Calu3 (cell line): ENCODE measurements at regions not wholly inside any gene's neighbourhood (a gene's known extent, or its start where the extent isn't known, plus 50 kb on each side); places are given as distances from the start of the nearest gene placed in this dataset.

ENCODE experiments used
- BruUV-seq: library from RNA; stranded (reverse); fragments of 400-500 nt; replicated peaks from 2 replicates; lab custom pipeline; 2021; lab: Mats Ljungman, UMichigan
- CTCF ChIA-PET: fragments of 300-600 bp; sonication (Branson Sonifier 250); formaldehyde crosslinking; loops from one replicate; lab custom pipeline; 2022; ENCODE audit warnings: antibody characterized with exemption; lab: Charles Lee
- DNase-seq: peaks from one replicate; pipeline ENCODE4 v3.0.0; 2022
- H3K27ac Mint-ChIP-seq: one replicate; pipeline ENCODE4 v1.8.0; 2022; ENCODE audit warnings: mixed read lengths; ENCODE audit not compliant: unreplicated experiment
- H3K27me3 Mint-ChIP-seq: one replicate; pipeline ENCODE4 v1.8.0; 2022; ENCODE audit warnings: mixed read lengths; ENCODE audit not compliant: unreplicated experiment
- H3K36me3 Mint-ChIP-seq: one replicate; pipeline ENCODE4 v1.8.0; 2022; ENCODE audit warnings: mild to moderate bottlenecking, moderate library complexity, mixed read lengths; ENCODE audit not compliant: insufficient read depth, unreplicated experiment
- H3K4me1 Mint-ChIP-seq: one replicate; pipeline ENCODE4 v1.8.0; 2022; ENCODE audit warnings: mild to moderate bottlenecking, low read depth, mixed read lengths; ENCODE audit not compliant: unreplicated experiment
- H3K4me3 Mint-ChIP-seq: one replicate; pipeline ENCODE4 v1.8.0; 2022; ENCODE audit warnings: mild to moderate bottlenecking, low read depth, moderate library complexity, mixed read lengths; ENCODE audit not compliant: unreplicated experiment
- H3K9me3 Mint-ChIP-seq: one replicate; pipeline ENCODE4 v1.8.0; 2022; ENCODE audit warnings: low read depth, mixed read lengths; ENCODE audit not compliant: unreplicated experiment
- intact Hi-C: fragments of 100-400 bp; cut with micrococcal nuclease; formaldehyde crosslinking; loops from one replicate; pipeline ENCODE4 v1.10.0; 2022; ENCODE audit not compliant: unreplicated experiment
- TF ChIP-seq, protein P1 (sequence below): fragments of 200-600 bp; IDR thresholded peaks from one replicate; pipeline ENCODE4 v1.8.0; 2022; ENCODE audit warnings: antibody characterized with exemption; ENCODE audit not compliant: unreplicated experiment

DNA sequence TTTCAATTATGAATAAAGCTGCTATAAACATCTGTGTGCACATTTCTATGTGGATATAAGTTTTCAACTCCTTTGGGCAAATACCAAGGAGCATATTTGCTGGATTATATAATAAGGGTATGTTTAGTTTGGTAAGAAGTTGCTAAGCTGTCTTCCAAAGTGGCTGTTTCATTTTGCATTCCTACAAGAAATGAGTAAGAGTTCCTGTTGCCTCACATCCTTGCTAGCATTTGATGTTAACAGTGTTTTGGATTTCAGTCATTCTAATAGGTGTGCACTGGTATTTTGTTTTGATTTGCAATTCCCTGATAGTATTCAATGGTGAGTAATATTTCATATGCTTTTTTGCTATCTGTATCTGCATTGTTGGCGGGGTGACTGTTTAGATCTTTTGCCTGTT, 120.7 kb upstream of the MDFIC2 start:
- no peak for DNase-seq
- BruUV-seq: no TSS peak
- no peak overlapping the region for H3K27ac Mint-ChIP-seq
- no peaks in the 10 kb centered on the region for H3K36me3 Mint-ChIP-seq
- peaks cover 25% of the 10 kb centered on the region for H3K27me3 Mint-ChIP-seq
- CTCF ChIA-PET: interaction anchor here (0.7 kb wide), 1 partner anchor 497 kb away, joined by 3 read pairs; no protein-coding TSS in a partner anchor
- no peak overlapping the region for H3K4me3 Mint-ChIP-seq
- no peaks in the 10 kb centered on the region for H3K9me3 Mint-ChIP-seq
- no peaks in the 10 kb centered on the region for H3K4me1 Mint-ChIP-seq
- TF ChIP-seq, protein P1, sequence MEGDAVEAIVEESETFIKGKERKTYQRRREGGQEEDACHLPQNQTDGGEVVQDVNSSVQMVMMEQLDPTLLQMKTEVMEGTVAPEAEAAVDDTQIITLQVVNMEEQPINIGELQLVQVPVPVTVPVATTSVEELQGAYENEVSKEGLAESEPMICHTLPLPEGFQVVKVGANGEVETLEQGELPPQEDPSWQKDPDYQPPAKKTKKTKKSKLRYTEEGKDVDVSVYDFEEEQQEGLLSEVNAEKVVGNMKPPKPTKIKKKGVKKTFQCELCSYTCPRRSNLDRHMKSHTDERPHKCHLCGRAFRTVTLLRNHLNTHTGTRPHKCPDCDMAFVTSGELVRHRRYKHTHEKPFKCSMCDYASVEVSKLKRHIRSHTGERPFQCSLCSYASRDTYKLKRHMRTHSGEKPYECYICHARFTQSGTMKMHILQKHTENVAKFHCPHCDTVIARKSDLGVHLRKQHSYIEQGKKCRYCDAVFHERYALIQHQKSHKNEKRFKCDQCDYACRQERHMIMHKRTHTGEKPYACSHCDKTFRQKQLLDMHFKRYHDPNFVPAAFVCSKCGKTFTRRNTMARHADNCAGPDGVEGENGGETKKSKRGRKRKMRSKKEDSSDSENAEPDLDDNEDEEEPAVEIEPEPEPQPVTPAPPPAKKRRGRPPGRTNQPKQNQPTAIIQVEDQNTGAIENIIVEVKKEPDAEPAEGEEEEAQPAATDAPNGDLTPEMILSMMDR: no peak
- intact Hi-C loops: no loop called here

DNA sequence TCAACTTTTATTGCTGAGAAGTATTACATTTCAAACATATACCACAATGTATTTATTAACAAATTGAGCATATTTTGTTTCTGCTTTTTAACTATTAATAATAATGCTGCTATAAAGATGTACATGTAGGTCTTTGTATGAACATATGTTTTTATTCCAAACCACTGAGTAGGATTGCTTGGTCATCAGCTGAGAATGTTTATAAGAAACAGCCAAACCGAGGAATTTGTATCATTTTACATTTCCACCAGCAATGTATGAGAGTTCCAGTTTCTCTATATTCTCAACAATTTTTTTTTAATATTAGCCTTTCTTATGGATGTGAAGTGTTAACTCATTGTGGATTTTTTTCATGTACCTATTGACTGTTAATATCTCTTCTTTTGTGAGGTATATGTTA, 119.5 kb upstream of the MDFIC2 start:
- no peaks in the 10 kb centered on the region for H3K36me3 Mint-ChIP-seq
- CTCF ChIA-PET: no interaction called here
- intact Hi-C loops: no loop called here
- no peak overlapping the region for H3K27ac Mint-ChIP-seq
- peaks cover 13% of the 10 kb centered on the region for H3K27me3 Mint-ChIP-seq
- DNase-seq: no peak
- no TSS peak for BruUV-seq
- H3K4me1 Mint-ChIP-seq: no peaks in the 10 kb centered on the region
- TF ChIP-seq, protein P1: no peak
- no peak overlapping the region for H3K4me3 Mint-ChIP-seq
- no peaks in the 10 kb centered on the region for H3K9me3 Mint-ChIP-seq

DNA sequence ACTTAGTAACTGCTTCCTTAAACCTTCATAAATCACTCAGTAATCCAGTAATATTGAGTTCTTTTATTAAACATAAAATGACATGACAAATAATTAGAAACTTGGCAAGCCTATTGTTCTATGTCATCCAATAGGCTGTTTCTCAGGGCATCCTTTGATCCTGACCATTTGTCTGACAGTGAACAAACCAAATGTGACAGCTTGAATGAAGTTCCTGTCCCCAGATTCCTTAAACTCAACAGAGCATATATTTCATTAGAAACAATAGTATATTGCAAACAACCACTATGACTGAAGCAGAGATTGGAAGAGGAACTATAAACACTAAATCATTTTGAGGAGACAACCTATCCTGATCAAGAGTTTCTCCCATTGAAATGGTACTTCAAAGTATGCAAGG, 113.6 kb upstream of the MDFIC2 start:
- Mint-ChIP-seq H3K27me3 (peaks cover 13% of the 10 kb centered on the region), H3K36me3 (no peaks in the 10 kb centered on the region), H3K9me3 (no peaks in the 10 kb centered on the region), H3K4me1 (no peaks in the 10 kb centered on the region), H3K4me3 (no peak overlapping the region), H3K27ac (no peak overlapping the region)
- CTCF ChIA-PET: interaction anchor here (0.6 kb wide), 1 partner anchor 186 kb away, joined by 3 read pairs; no protein-coding TSS in a partner anchor
- intact Hi-C loops: no loop called here
- BruUV-seq: no TSS peak
- DNase-seq: no peak
- TF ChIP-seq, protein P1: no peak

DNA sequence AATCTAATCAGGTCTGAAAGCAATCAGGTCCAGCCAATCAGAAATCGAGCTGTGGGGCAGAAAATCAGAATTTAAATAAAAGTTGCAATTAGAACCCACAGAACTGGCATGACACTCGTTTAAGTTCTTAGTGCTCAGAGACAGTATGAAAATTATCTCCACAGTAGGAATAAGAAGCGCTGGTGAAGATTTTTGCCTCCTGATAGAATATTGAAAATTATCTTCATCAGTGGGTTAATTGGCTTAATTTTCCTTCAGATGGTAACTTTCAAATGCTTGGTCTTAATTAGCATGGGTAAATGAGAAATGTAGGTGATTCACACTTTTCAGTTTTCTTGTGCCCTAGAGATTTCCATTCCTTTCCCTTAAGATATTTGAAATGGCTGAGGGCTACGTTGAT, 109.1 kb upstream of the MDFIC2 start:
- Mint-ChIP-seq H3K27ac (no peak overlapping the region), H3K36me3 (no peaks in the 10 kb centered on the region), H3K4me1 (no peaks in the 10 kb centered on the region), H3K4me3 (no peak overlapping the region), H3K27me3 (peaks cover 35% of the 10 kb centered on the region), H3K9me3 (peaks cover 3% of the 10 kb centered on the region)
- CTCF ChIA-PET: no interaction called here
- BruUV-seq: no TSS peak
- DNase-seq: no peak
- intact Hi-C loops: no loop called here
- TF ChIP-seq, protein P1: no peak
